Uterus (tissue), 3 donors: ENCODE measurements at regions not wholly inside any gene's neighbourhood (a gene's known extent, or its start where the extent isn't known, plus 50 kb on each side); places are given as distances from the start of the nearest gene placed in this dataset.

Experiments used
- DNase-seq, 2 donors: peaks; one replicate each; pipeline ENCODE4 v3.0.0-alpha.2; 2019 to 2020
- H3K27ac ChIP-seq, 2 donors: fragments of 200-600 bp; sonication (generic); 1 replicate in 1 of 2; 2 replicates in 1 of 2; pipeline ENCODE4 v1.5.1; 2016 to 2018
- H3K27me3 ChIP-seq, 2 donors: fragments of 200-600 bp; sonication (generic); one replicate each; pipeline ENCODE4 v1.5.1; 2018 to 2019; ENCODE audit warnings: control low read depth in 1 of 2
- H3K36me3 ChIP-seq, 2 donors: fragments of 200-600 bp; sonication (generic); one replicate each; pipeline ENCODE4 v1.5.1; 2019; ENCODE audit warnings: control low read depth in 1 of 2
- H3K4me1 ChIP-seq, 2 donors: fragments of 200-600 bp; sonication (generic); one replicate each; pipeline ENCODE4 v1.5.1; 2018 to 2019; ENCODE audit warnings: control low read depth in 1 of 2
- H3K4me3 ChIP-seq, 2 donors: fragments of 200-600 bp; sonication (generic); 1 replicate in 1 of 2; 2 replicates in 1 of 2; pipeline ENCODE4 v1.5.1; 2018 to 2019; ENCODE audit warnings: mild to moderate bottlenecking in 1 of 2
- H3K9me3 ChIP-seq, 2 donors: fragments of 200-600 bp; sonication (generic); one replicate each; pipeline ENCODE4 v1.5.1; 2019; ENCODE audit warnings: control low read depth in 1 of 2
- CTCF ChIP-seq, 4 experiments: fragments of 200-600 bp in 2 of 4; fragments of 450-650 bp in 2 of 4; sonication (generic) in 2 of 4; IDR thresholded peaks; one replicate each; pipeline ENCODE4 v1.5.1; 2016 to 2019; ENCODE audit warnings: antibody characterized with exemption in 4 of 4, mild to moderate bottlenecking in 2 of 4, moderate library complexity in 1 of 4
- POLR2A ChIP-seq, 2 donors: fragments of 450-650 bp; IDR thresholded peaks; one replicate each; pipeline ENCODE4 v1.6.1; 2016; ENCODE audit warnings: antibody characterized with exemption in 2 of 2, mild to moderate bottlenecking in 1 of 2, moderate library complexity in 1 of 2
- intact Hi-C: fragments of 100-400 bp; cut with DNase I; formaldehyde crosslinking; loops from one replicate; pipeline ENCODE4 v1.15.1; 2023; ENCODE audit warnings: low total_unique reads
- donor health status: DM: yes; HTN: yes; CAD: no.

DNA sequence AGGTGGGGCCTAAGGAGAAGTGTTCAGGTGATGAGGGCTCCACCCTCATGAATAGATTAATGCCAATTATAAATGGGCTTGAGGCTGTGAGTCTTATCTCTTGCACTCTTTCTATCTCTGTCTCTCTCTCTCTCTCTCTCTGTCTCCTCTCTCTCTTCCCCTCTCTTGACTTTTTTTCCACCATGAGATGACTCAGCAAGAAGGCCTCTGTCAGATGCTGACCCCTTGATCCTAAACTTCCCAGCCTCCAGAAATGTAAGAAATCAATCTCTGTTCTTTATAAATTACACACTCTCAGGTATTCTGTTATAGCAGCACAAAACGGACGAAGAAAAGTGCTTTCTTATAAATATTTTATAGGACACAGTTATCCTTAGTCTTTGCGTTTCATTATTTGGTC lies 184.9 kb upstream of the PCDH7 start:
- Histone ChIP-seq H3K27me3 (no peaks in the 10 kb centered on the region), H3K4me3 (no peak overlapping the region), H3K4me1 (no peaks in the 10 kb centered on the region), H3K36me3 (no peaks in the 10 kb centered on the region), H3K27ac (no peak overlapping the region), H3K9me3 (no peaks in the 10 kb centered on the region)
- TF ChIP-seq CTCF (IDR thresholded peaks at IDR 0.05) (no peak), POLR2A (IDR thresholded peaks at IDR 0.05) (no peak)
- intact Hi-C loops = no loop called here
- no peak for DNase-seq

DNA sequence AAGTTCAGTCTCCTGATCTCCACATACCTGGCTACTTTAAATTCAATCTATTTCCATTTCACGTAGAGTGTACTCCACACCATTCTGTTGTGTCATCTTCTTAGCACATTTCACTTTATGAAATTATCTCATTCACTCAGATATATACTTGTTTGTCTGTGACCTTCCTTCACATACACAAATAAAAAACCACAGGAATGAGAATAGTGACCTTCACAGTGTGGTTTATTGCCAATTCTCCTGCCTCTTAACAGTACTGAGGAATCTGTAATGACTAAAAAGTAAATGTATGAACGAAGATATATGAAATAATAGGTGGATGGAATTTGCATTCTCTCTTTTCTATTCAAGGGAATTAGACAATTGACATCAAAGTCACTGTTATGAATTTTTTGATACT lies 183.9 kb upstream of the PCDH7 start:
- Histone ChIP-seq H3K9me3 (no peaks in the 10 kb centered on the region), H3K27me3 (no peaks in the 10 kb centered on the region), H3K4me3 (no peak overlapping the region), H3K36me3 (no peaks in the 10 kb centered on the region), H3K4me1 (no peaks in the 10 kb centered on the region), H3K27ac (no peak overlapping the region)
- DNase-seq = no peak
- TF ChIP-seq POLR2A (IDR thresholded peaks at IDR 0.05) (no peak), CTCF (IDR thresholded peaks at IDR 0.05) (no peak)
- intact Hi-C loops = no loop called here

GRCh38 chr4:30537456-30537855 lies 182.7 kb upstream of the PCDH7 start:
- no peak for TF ChIP-seq POLR2A (IDR thresholded peaks at IDR 0.05)
- no peak for TF ChIP-seq CTCF (IDR thresholded peaks at IDR 0.05)
- Histone ChIP-seq H3K4me1 (no peaks in the 10 kb centered on the region), H3K27me3 (no peaks in the 10 kb centered on the region), H3K4me3 (no peak overlapping the region), H3K9me3 (no peaks in the 10 kb centered on the region), H3K27ac (no peak overlapping the region), H3K36me3 (no peaks in the 10 kb centered on the region)
- DNase-seq = no peak
- intact Hi-C loops = no loop called here

GRCh38 chr4:30538794-30539193 lies 181.4 kb upstream of the PCDH7 start:
- intact Hi-C loops = no loop called here
- TF ChIP-seq POLR2A (IDR thresholded peaks at IDR 0.05) = no peak
- no peak for TF ChIP-seq CTCF (IDR thresholded peaks at IDR 0.05)
- Histone ChIP-seq H3K4me3 (no peak overlapping the region), H3K9me3 (no peaks in the 10 kb centered on the region), H3K27ac (no peak overlapping the region), H3K27me3 (no peaks in the 10 kb centered on the region), H3K4me1 (no peaks in the 10 kb centered on the region), H3K36me3 (no peaks in the 10 kb centered on the region)
- no peak for DNase-seq

GRCh38 chr4:30543057-30543456 lies 177.1 kb upstream of the PCDH7 start:
- no peak for DNase-seq
- no peaks in the 10 kb centered on the region for H3K27me3 ChIP-seq
- H3K4me3 ChIP-seq = no peak overlapping the region
- no peaks in the 10 kb centered on the region for H3K36me3 ChIP-seq
- intact Hi-C loops = no loop called here
- H3K9me3 ChIP-seq = no peaks in the 10 kb centered on the region
- no peak for TF ChIP-seq CTCF (IDR thresholded peaks at IDR 0.05)
- TF ChIP-seq POLR2A (IDR thresholded peaks at IDR 0.05) = no peak
- H3K27ac ChIP-seq = no peak overlapping the region
- no peaks in the 10 kb centered on the region for H3K4me1 ChIP-seq
